ENCODE measurements at regions not wholly inside any gene's neighbourhood (a gene's known extent, or its start where the extent isn't known, plus 50 kb on each side); places are given as distances from the start of the nearest gene placed in this dataset.

GRCh38 chrX:17285983-17286382 lies 89.0 kb upstream of the NHS start:
- no peak for TF ChIP-seq POLR2AphosphoS5 (IDR thresholded peaks at IDR 0.05; ENCODE audit: low read depth)
- no peak for TF ChIP-seq CTCF (IDR thresholded peaks at IDR 0.05; ENCODE audit: insufficient read depth, low read length)
- TF ChIP-seq REST (IDR thresholded peaks at IDR 0.05; ENCODE audit: insufficient replicate concordance, low read depth) = no peak
- no peak for TF ChIP-seq GABPA (IDR thresholded peaks at IDR 0.05; ENCODE audit: low read depth)
- no peak for TF ChIP-seq SPI1 (IDR thresholded peaks at IDR 0.05; ENCODE audit: borderline replicate concordance, low read depth)

Measured in HL-60 (cell line).